GM12878 (cell line): ENCODE measurements at regions not wholly inside any gene's neighbourhood (a gene's known extent, or its start where the extent isn't known, plus 50 kb on each side); places are given as distances from the start of the nearest gene placed in this dataset.

Experiments used
- ATAC-seq: fragments of 200-7000 bp; cut with Tn5 transposase; 3 replicates; pipeline ENCODE4 v1.9.1; 2020; ENCODE audit warnings: mild to moderate bottlenecking, moderate library complexity
- BruUV-seq: library from RNA; stranded (reverse); fragments of 400-500 nt; replicated peaks from 2 replicates; lab custom pipeline; 2021; lab: Mats Ljungman, UMichigan
- CTCF ChIA-PET: fragments of 300-600 bp; sonication (Branson Sonifier 250); formaldehyde crosslinking; extraction: SDS; loops from one replicate; lab custom pipeline; 2021; ENCODE audit warnings: inconsistent platforms; lab: Yijun Ruan, JAX
- POLR2A ChIA-PET: fragments of 350-600 bp; formaldehyde crosslinking; extraction: SDS; loops from one replicate; lab custom pipeline; 2021; ENCODE audit warnings: inconsistent platforms; lab: Charles Lee
- RAD21 ChIA-PET: fragments of 300-600 bp; sonication (Branson Sonifier 250); formaldehyde crosslinking; loops from one replicate; lab custom pipeline; 2023; ENCODE audit warnings: antibody characterized with exemption; ENCODE audit not compliant: unreplicated experiment; lab: Charles Lee
- SMC1A ChIA-PET: fragments of 300-600 bp; sonication (Branson Sonifier 250); formaldehyde crosslinking; loops from one replicate; lab custom pipeline; 2023; ENCODE audit not compliant: unreplicated experiment, uncharacterized antibody; lab: Charles Lee
- DNase-seq: peaks from one replicate; pipeline ENCODE4 v3.0.0-alpha.2; 2011; ENCODE audit warnings: low read depth, low spot score
- FAIRE-seq: peaks from 3 replicates; lab custom pipeline; 2011; peaks lifted over from hg19 to GRCh38; lab: Jason Lieb, UNC
- H2AFZ ChIP-seq: 2 replicates; pipeline ENCODE4 v1.6.0; 2011; ENCODE audit warnings: low read depth, low read length, control low read depth; ENCODE audit not compliant: control insufficient read depth
- H3K27ac ChIP-seq: 2 replicates; pipeline ENCODE4 v1.5.1; 2011; ENCODE audit warnings: control low read depth; ENCODE audit not compliant: control insufficient read depth, insufficient read depth
- H3K27me3 ChIP-seq, 2 experiments: replicated peaks in 1 of 2; 2 replicates each; pipeline versions ENCODE4 v1.6.0 to v1.6.1; 2011; ENCODE audit warnings: low read length in 1 of 2; ENCODE audit not compliant: control insufficient read depth in 2 of 2, insufficient read depth in 2 of 2
- H3K36me3 ChIP-seq, 2 experiments: 2 replicates each; pipeline ENCODE4 v1.5.1; 2011; ENCODE audit warnings: low read length in 1 of 2; ENCODE audit not compliant: control insufficient read depth in 2 of 2, insufficient read depth in 2 of 2
- H3K4me1 ChIP-seq: 2 replicates; pipeline ENCODE4 v1.6.1; 2011; ENCODE audit warnings: mild to moderate bottlenecking, low read length, moderate library complexity, mixed read lengths; ENCODE audit not compliant: control insufficient read depth, insufficient read depth
- H3K4me2 ChIP-seq: 2 replicates; pipeline ENCODE4 v1.6.0; 2011; ENCODE audit warnings: control low read depth; ENCODE audit not compliant: control insufficient read depth, insufficient read depth
- H3K4me3 ChIP-seq: fragments of 200-600 bp; sonication (generic); 2 replicates; pipeline ENCODE4 v1.5.1; 2016
- H3K79me2 ChIP-seq: 2 replicates; pipeline ENCODE4 v1.6.0; 2011; ENCODE audit warnings: low read length; ENCODE audit not compliant: control insufficient read depth, insufficient read depth
- H3K9ac ChIP-seq: 2 replicates; pipeline ENCODE4 v1.8.0; 2011; ENCODE audit warnings: low read length, control low read depth, mixed read lengths; ENCODE audit not compliant: control insufficient read depth, insufficient read depth
- H3K9me3 ChIP-seq: replicated peaks from 3 replicates; pipeline ENCODE4 v1.5.1; 2011; ENCODE audit warnings: mild to moderate bottlenecking, low read length; ENCODE audit not compliant: control insufficient read depth, insufficient read depth
- H4K20me1 ChIP-seq: 2 replicates; pipeline ENCODE4 v1.6.0; 2011; ENCODE audit not compliant: control insufficient read depth, insufficient read depth
- CBX3 ChIP-seq: fragments of 200-600 bp; sonication (generic); IDR thresholded peaks from 2 replicates; pipeline ENCODE4 v1.6.1; 2016; ENCODE audit warnings: low read depth, borderline replicate concordance
- CREB1 ChIP-seq: IDR thresholded peaks from 2 replicates; pipeline ENCODE4 v1.6.1; 2012; ENCODE audit warnings: low read depth, mild to moderate bottlenecking, inconsistent platforms
- IRF3 ChIP-seq: fragments of 450-650 bp; IDR thresholded peaks from 2 replicates; pipeline ENCODE4 v1.6.1; 2014; ENCODE audit warnings: mild to moderate bottlenecking
- JUND ChIP-seq: IDR thresholded peaks from 2 replicates; pipeline ENCODE4 v1.6.1; 2012; ENCODE audit warnings: low read depth, mild to moderate bottlenecking, low read length, improper control_type of control experiment, moderate library complexity
- MAX ChIP-seq: IDR thresholded peaks from 2 replicates; pipeline ENCODE4 v1.6.1; 2012; ENCODE audit warnings: low read depth, low read length, improper control_type of control experiment
- PML ChIP-seq: IDR thresholded peaks from 2 replicates; pipeline ENCODE4 v1.6.1; 2012; ENCODE audit warnings: low read length, inconsistent platforms
- SIX5 ChIP-seq: IDR thresholded peaks from 2 replicates; pipeline ENCODE4 v1.6.1; 2011; ENCODE audit warnings: mild to moderate bottlenecking, low read depth, low read length, moderate library complexity; ENCODE audit not compliant: severe bottlenecking
- SMC3 ChIP-seq: IDR thresholded peaks from 2 replicates; pipeline ENCODE4 v1.6.1; 2011; ENCODE audit warnings: low read length, improper control_type of control experiment, borderline replicate concordance
- USF2 ChIP-seq: IDR thresholded peaks from 2 replicates; pipeline ENCODE4 v1.6.1; 2011; ENCODE audit warnings: low read depth, low read length, improper control_type of control experiment, borderline replicate concordance
- ZNF384 ChIP-seq: IDR thresholded peaks from 2 replicates; pipeline ENCODE4 v1.6.1; 2012; ENCODE audit warnings: low read depth, mild to moderate bottlenecking, low read length, improper control_type of control experiment, borderline replicate concordance
- ZNF622 ChIP-seq: fragments of 450-650 bp; IDR thresholded peaks from 2 replicates; pipeline ENCODE4 v1.6.1; 2017; ENCODE audit warnings: mild to moderate bottlenecking, inconsistent platforms
- WGBS: methylation state at CpG from one replicate; pipeline ENCODE4 v1.1.6; 2016; ENCODE audit warnings: low lambda C conversion rate; ENCODE audit not compliant: insufficient replicate concordance, insufficient coverage; ENCODE audit errors: missing lambda C conversion rate; 5-methylcytosine and 5-hydroxymethylcytosine counted together
- in situ Hi-C: fragments of 300-500 bp; cut with MboI; formaldehyde crosslinking; loops from 9 replicates; pipeline ENCODE4 v1.14.3; 2018; ENCODE audit warnings: mixed read lengths
- intact Hi-C: fragments of 100-400 bp; cut with micrococcal nuclease; formaldehyde crosslinking; loops from one replicate; pipeline ENCODE4 v1.14.2; 2022; ENCODE audit not compliant: unreplicated experiment

GRCh38 chr9:82369251-82369945 is 380.8 kb downstream of the SPATA31D1 start (continued):
- no peak for TF ChIP-seq SMC3
- no peak for TF ChIP-seq JUND
- no peak for TF ChIP-seq SIX5
- no peak for TF ChIP-seq CBX3
- TF ChIP-seq ZNF622, result no peak
- TF ChIP-seq USF2, result no peak
- TF ChIP-seq, all 136 proteins: peak for 0

- Histone ChIP-seq H3K9ac (no peak overlapping the region), H2AFZ (no peak overlapping the region), H3K27me3 (no peaks in the 10 kb centered on the region), H4K20me1 (no peaks in the 10 kb centered on the region), H3K9me3 (no peaks in the 10 kb centered on the region), H3K36me3 (no peaks in the 10 kb centered on the region), H3K79me2 (no peaks in the 10 kb centered on the region), H3K4me1 (no peaks in the 10 kb centered on the region), H3K27ac (no peak overlapping the region), H3K4me3 (no peak overlapping the region), H3K4me2 (no peak overlapping the region)
- intact Hi-C loops (no loop called here), in situ Hi-C loops (no loop called here)
- 7% methylated on average over 2 of the region's 2 CpGs for WGBS
- ATAC-seq (no peak), DNase-seq (no peak), FAIRE-seq (no peak)
- CTCF ChIA-PET, result no interaction called here
- RAD21 ChIA-PET, result no interaction called here
- no TSS peak for BruUV-seq
- POLR2A ChIA-PET, result interaction anchor here (0.6 kb wide), 1 partner anchor 124 kb away, joined by 3 read pairs; no protein-coding TSS in a partner anchor
- TF ChIP-seq PML, result no peak
- TF ChIP-seq CREB1, result no peak
- no peak for TF ChIP-seq CBX3
- TF ChIP-seq MAX, result no peak
- TF ChIP-seq IRF3, result no peak
- no peak for TF ChIP-seq ZNF384
- SMC1A ChIA-PET, result no interaction called here
Observed at GRCh38 chr9:82375041-82375440, 386.5 kb downstream of the SPATA31D1 start.
